HepG2 (cell line): ENCODE measurements at regions not wholly inside any gene's neighbourhood (a gene's known extent, or its start where the extent isn't known, plus 50 kb on each side); places are given as distances from the start of the nearest gene placed in this dataset.

Experiments
- ATAC-seq: fragments of 200-7000 bp; cut with Tn5 transposase; 3 replicates; pipeline ENCODE4 v1.9.1; 2020; ENCODE audit warnings: mild to moderate bottlenecking, moderate library complexity
- BruUV-seq: library from RNA; stranded (reverse); fragments of 400-500 nt; replicated peaks from 2 replicates; lab custom pipeline; 2021; lab: Mats Ljungman, UMichigan
- CTCF ChIA-PET: fragments of 300-600 bp; formaldehyde crosslinking; extraction: SDS; loops from one replicate; lab custom pipeline; 2021; ENCODE audit warnings: low total read pairs, inconsistent platforms, low intra/inter-chr PET ratio; lab: Yijun Ruan, JAX
- POLR2A ChIA-PET: fragments of 350-600 bp; sonication (Branson Sonifier 250); formaldehyde crosslinking; loops from one replicate; lab custom pipeline; 2020; ENCODE audit warnings: antibody characterized with exemption, inconsistent platforms; lab: Yijun Ruan, JAX
- DNase-seq: peaks from one replicate; pipeline ENCODE4 v3.0.0-alpha.2; 2015; ENCODE audit warnings: low spot score
- FAIRE-seq: peaks from 3 replicates; lab custom pipeline; 2011; peaks lifted over from hg19 to GRCh38; lab: Jason Lieb, UNC
- H2AFZ ChIP-seq: one replicate; pipeline ENCODE4 v1.6.1; 2011; ENCODE audit warnings: low read length, inconsistent platforms
- H3K27ac ChIP-seq: fragments of 300-600 bp; 3 replicates; pipeline ENCODE4 v1.8.0; 2011; ENCODE audit warnings: mixed run types, mild to moderate bottlenecking, mixed read lengths, low read length, inconsistent platforms; ENCODE audit not compliant: insufficient read depth; ENCODE audit errors: extremely low read length
- H3K27me3 ChIP-seq, 2 experiments: fragments of 200-600 bp in 1 of 2; 2 replicates in 1 of 2; 3 replicates in 1 of 2; pipeline versions ENCODE4 v1.6.0 to v1.8.0; 2011; ENCODE audit warnings: low read length in 2 of 2, mild to moderate bottlenecking in 2 of 2, moderate library complexity in 2 of 2, inconsistent platforms in 1 of 2; ENCODE audit not compliant: insufficient read depth in 2 of 2, control insufficient read depth in 1 of 2
- H3K36me3 ChIP-seq, 2 experiments: fragments of 200-600 bp in 1 of 2; replicated peaks in 1 of 2; 2 replicates in 1 of 2; 3 replicates in 1 of 2; pipeline versions ENCODE4 v1.5.1 to v1.8.0; 2011; ENCODE audit warnings: low read length in 2 of 2, inconsistent platforms in 1 of 2; ENCODE audit not compliant: insufficient read depth in 2 of 2, control insufficient read depth in 1 of 2
- H3K4me1 ChIP-seq: 2 replicates; pipeline ENCODE4 v1.5.1; 2012; ENCODE audit warnings: low read length, inconsistent platforms; ENCODE audit not compliant: insufficient read depth
- H3K4me2 ChIP-seq: 2 replicates; pipeline ENCODE4 v1.6.0; 2011; ENCODE audit warnings: low read depth, low read length, inconsistent platforms
- H3K4me3 ChIP-seq, 3 experiments: fragments of 200-600 bp in 1 of 3; sonication (generic), shearing (Covaris generic) in 1 of 3; replicated peaks in 1 of 3; 2 replicates each; pipeline ENCODE4 v1.5.1; 2011 to 2016; ENCODE audit warnings: low read length in 3 of 3, inconsistent platforms in 2 of 3, low read depth in 2 of 3, mild to moderate bottlenecking in 2 of 3, control low read depth in 1 of 3, mixed read lengths in 1 of 3; ENCODE audit not compliant: insufficient read depth in 1 of 3
- H3K79me2 ChIP-seq: one replicate; pipeline ENCODE4 v1.6.1; 2011; ENCODE audit warnings: low read length, inconsistent platforms; ENCODE audit not compliant: insufficient read depth
- H3K9ac ChIP-seq: 2 replicates; pipeline ENCODE4 v1.6.0; 2011; ENCODE audit warnings: mild to moderate bottlenecking, low read depth, low read length, inconsistent platforms; ENCODE audit not compliant: insufficient read depth
- H3K9me3 ChIP-seq: 2 replicates; pipeline ENCODE4 v1.5.1; 2012; ENCODE audit warnings: mild to moderate bottlenecking, low read length
- H4K20me1 ChIP-seq: 2 replicates; pipeline ENCODE4 v1.6.0; 2011; ENCODE audit warnings: inconsistent platforms, mild to moderate bottlenecking, low read length, moderate library complexity; ENCODE audit not compliant: insufficient read depth
- ADNP ChIP-seq: sonication (generic); formaldehyde crosslinking; IDR thresholded peaks from 2 replicates; pipeline ENCODE4 v1.4.0; 2020; ENCODE audit warnings: missing genetic modification reagents
- CAMTA2 ChIP-seq: sonication (generic); formaldehyde crosslinking; IDR thresholded peaks from 2 replicates; pipeline ENCODE4 v1.4.0; 2020; ENCODE audit warnings: mild to moderate bottlenecking, missing genetic modification reagents, borderline replicate concordance
- CENPBD1 ChIP-seq: sonication (generic); formaldehyde crosslinking; IDR thresholded peaks from 2 replicates; pipeline ENCODE4 v1.8.0; 2022; ENCODE audit warnings: missing genetic modification reagents, low read depth, mild to moderate bottlenecking, borderline replicate concordance
- CREB1 ChIP-seq, 2 experiments: fragments of 450-650 bp in 1 of 2; IDR thresholded peaks; 2 replicates each; pipeline ENCODE4 v1.6.1; 2016 to 2017; ENCODE audit warnings: control low read depth in 1 of 2, mild to moderate bottlenecking in 1 of 2, missing compliant biosample characterization in 1 of 2, missing genetic modification characterization in 1 of 2
- MAFK ChIP-seq, 2 experiments: IDR thresholded peaks in 1 of 2; conservative IDR thresholded peaks in 1 of 2; 2 replicates each; pipeline ENCODE4 v1.6.1; 2011; ENCODE audit warnings: improper control_type of control experiment in 2 of 2, low read length in 2 of 2
- MBNL3 ChIP-seq: fragments of 250-450 bp; sonication (Bioruptor Pico); conservative IDR thresholded peaks from 2 replicates; pipeline ENCODE4 v1.8.0; 2022; ENCODE audit warnings: mild to moderate bottlenecking, inconsistent platforms
- MIER3 ChIP-seq: IDR thresholded peaks from 2 replicates; pipeline ENCODE4 v1.6.1; 2016; ENCODE audit warnings: missing compliant biosample characterization, borderline replicate concordance
- NCOR1 ChIP-seq: fragments of 200-600 bp; sonication (generic); IDR thresholded peaks from 2 replicates; pipeline ENCODE4 v1.7.0; 2017; ENCODE audit warnings: antibody characterized with exemption, low read length, borderline replicate concordance
- SMAD3 ChIP-seq: sonication (generic); formaldehyde crosslinking; IDR thresholded peaks from 2 replicates; pipeline ENCODE4 v1.4.0; 2020; ENCODE audit warnings: missing genetic modification reagents
- SMAD9 ChIP-seq: sonication (generic); formaldehyde crosslinking; IDR thresholded peaks from 2 replicates; pipeline ENCODE4 v1.5.1; 2020; ENCODE audit warnings: mild to moderate bottlenecking, missing genetic modification reagents
- ZNF160 ChIP-seq: sonication (generic); formaldehyde crosslinking; IDR thresholded peaks from 2 replicates; pipeline ENCODE4 v1.8.0; 2022; ENCODE audit warnings: mild to moderate bottlenecking, inconsistent platforms, missing genetic modification reagents
- ZNF207 ChIP-seq: fragments of 450-650 bp; IDR thresholded peaks from 2 replicates; pipeline ENCODE4 v1.6.1; 2016; ENCODE audit warnings: antibody characterized with exemption, borderline replicate concordance
- ZNF512 ChIP-seq: sonication (generic); formaldehyde crosslinking; IDR thresholded peaks from 2 replicates; pipeline ENCODE4 v1.4.0; 2020; ENCODE audit warnings: mild to moderate bottlenecking, missing genetic modification reagents
- ZNF567 ChIP-seq: sonication (generic); formaldehyde crosslinking; IDR thresholded peaks from 2 replicates; pipeline ENCODE4 v1.8.1; 2023; ENCODE audit warnings: mild to moderate bottlenecking, missing genetic modification reagents, borderline replicate concordance
- ZNF7 ChIP-seq: IDR thresholded peaks from 2 replicates; pipeline ENCODE4 v1.6.1; 2016; ENCODE audit warnings: missing biosample characterization, missing genetic modification reagents
- ZNF766 ChIP-seq: sonication (generic); formaldehyde crosslinking; IDR thresholded peaks from 2 replicates; pipeline ENCODE4 v1.5.0; 2020; ENCODE audit warnings: missing genetic modification reagents, borderline replicate concordance
- ZNF772 ChIP-seq: sonication (generic); formaldehyde crosslinking; IDR thresholded peaks from 2 replicates; pipeline ENCODE4 v1.5.0; 2020; ENCODE audit warnings: mild to moderate bottlenecking, missing genetic modification reagents
- WGBS: methylation state at CpG from one replicate; pipeline ENCODE4 v1.1.6; 2017; ENCODE audit warnings: low lambda C conversion rate; 5-methylcytosine and 5-hydroxymethylcytosine counted together
- in situ Hi-C: cut with HindIII; loops from 2 replicates; pipeline ENCODE4 v1.10.0; 2017; ENCODE audit warnings: low pct_unique_long_range_greater_than_20kb; ENCODE audit not compliant: extremely low pct_ligation_motif_present
- intact Hi-C: fragments of 100-400 bp; cut with micrococcal nuclease; formaldehyde crosslinking; loops from one replicate; pipeline ENCODE4 v1.10.0; 2022; ENCODE audit not compliant: unreplicated experiment
- TF ChIP-seq, protein P1 (sequence below): sonication (generic); formaldehyde crosslinking; IDR thresholded peaks from 2 replicates; pipeline ENCODE4 v1.8.1; 2023; ENCODE audit warnings: mild to moderate bottlenecking, missing genetic modification reagents, borderline replicate concordance
- TF ChIP-seq, protein P2 (sequence below): sonication (generic); formaldehyde crosslinking; IDR thresholded peaks from 2 replicates; pipeline ENCODE4 v1.8.0; 2023; ENCODE audit warnings: mild to moderate bottlenecking, missing genetic modification reagents

- Histone ChIP-seq H4K20me1 (no peaks in the 10 kb centered on the region), H3K9me3 (no peaks in the 10 kb centered on the region), H3K36me3 (no peaks in the 10 kb centered on the region), H3K9ac (no peak overlapping the region), H3K27me3 (peaks cover 3 to 11% of the 10 kb centered on the region in 2 experiments; a peak in 2 of 5 replicates), H2AFZ (no peak overlapping the region), H3K4me3 (no peak overlapping the region), H3K4me2 (no peak overlapping the region), H3K79me2 (no peaks in the 10 kb centered on the region), H3K27ac (no peak overlapping the region), H3K4me1 (no peaks in the 10 kb centered on the region)
- no TSS peak for BruUV-seq
- WGBS: 15% methylated on average over 7 of the region's 7 CpGs
- no peak for TF ChIP-seq ZNF567 (CRISPR knock-in tag)
- TF ChIP-seq CREB1 (IDR thresholded peaks at IDR 0.05): no peak
- no peak for TF ChIP-seq CREB1 (CRISPR knock-in tag; IDR thresholded peaks at IDR 0.05)
- no peak for TF ChIP-seq CENPBD1 (CRISPR knock-in tag)
- TF ChIP-seq ZNF766: no peak
- TF ChIP-seq SMAD9 (CRISPR knock-in tag): no peak
- TF ChIP-seq ADNP (CRISPR knock-in tag): no peak
- TF ChIP-seq, protein P1, sequence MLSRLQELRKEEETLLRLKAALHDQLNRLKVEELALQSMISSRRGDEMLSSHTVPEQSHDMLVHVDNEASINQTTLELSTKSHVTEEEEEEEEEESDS (CRISPR knock-in tag): no peak
- TF ChIP-seq ZNF7 (CRISPR knock-in tag): no peak
- TF ChIP-seq ZNF160 (CRISPR knock-in tag): no peak
- no peak for TF ChIP-seq ZNF207
- no peak for TF ChIP-seq ZNF512 (CRISPR knock-in tag)
- no peak for TF ChIP-seq MAFK (conservative IDR thresholded peaks at IDR 0.05 in 1 of 2, IDR thresholded peaks at IDR 0.05 in 1 of 2; ENCODE audit: low read length in 2 of 2)
- TF ChIP-seq SMAD3 (CRISPR knock-in tag): no peak
- TF ChIP-seq, protein P2, sequence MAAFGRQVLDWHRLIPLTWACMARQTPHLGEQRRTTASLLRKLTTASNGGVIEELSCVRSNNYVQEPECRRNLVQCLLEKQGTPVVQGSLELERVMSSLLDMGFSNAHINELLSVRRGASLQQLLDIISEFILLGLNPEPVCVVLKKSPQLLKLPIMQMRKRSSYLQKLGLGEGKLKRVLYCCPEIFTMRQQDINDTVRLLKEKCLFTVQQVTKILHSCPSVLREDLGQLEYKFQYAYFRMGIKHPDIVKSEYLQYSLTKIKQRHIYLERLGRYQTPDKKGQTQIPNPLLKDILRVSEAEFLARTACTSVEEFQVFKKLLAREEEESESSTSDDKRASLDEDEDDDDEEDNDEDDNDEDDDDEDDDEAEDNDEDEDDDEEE (CRISPR knock-in tag): no peak
- TF ChIP-seq CAMTA2 (CRISPR knock-in tag): no peak
- TF ChIP-seq MBNL3 (CRISPR knock-in tag): no peak
- TF ChIP-seq ZNF772 (CRISPR knock-in tag): no peak
- no peak for TF ChIP-seq MIER3 (CRISPR knock-in tag)
- no peak for TF ChIP-seq NCOR1
- intact Hi-C loops (no loop called here), in situ Hi-C loops (no loop called here)
- POLR2A ChIA-PET: no interaction called here
- ATAC-seq (no peak), DNase-seq (no peak), FAIRE-seq (no peak)
- CTCF ChIA-PET: no interaction called here
Observed at GRCh38 chr1:38563942-38564735, 295.4 kb downstream of the RRAGC start.
